ENCODE measurements at regions not wholly inside any gene's neighbourhood (a gene's known extent, or its start where the extent isn't known, plus 50 kb on each side); places are given as distances from the start of the nearest gene placed in this dataset.

- TF ChIP-seq CTCF (IDR thresholded peaks at IDR 0.05) (no peak), POLR2A (IDR thresholded peaks at IDR 0.05) (no peak)
These were observed 168.1 kb downstream of the KLF6 start for GRCh38 chr10:3616880-3617279.

All from heart left ventricle (tissue), 13 donors.